ENCODE measurements at regions not wholly inside any gene's neighbourhood (a gene's known extent, or its start where the extent isn't known, plus 50 kb on each side); places are given as distances from the start of the nearest gene placed in this dataset.

GRCh38 chr6:131393433-131393832 lies 179.6 kb upstream of the ARG1 start:
- TF ChIP-seq CTCF (conservative IDR thresholded peaks at IDR 0.05; ENCODE audit: low read length) = no peak
- no peak for TF ChIP-seq EZH2phosphoT487 (IDR thresholded peaks at IDR 0.05; ENCODE audit: borderline replicate concordance)

All from Loucy (cell line).